Endodermal cell (in vitro differentiated cells): ENCODE measurements at regions not wholly inside any gene's neighbourhood (a gene's known extent, or its start where the extent isn't known, plus 50 kb on each side); places are given as distances from the start of the nearest gene placed in this dataset.

Source experiments
- DNase-seq: peaks from one replicate; pipeline ENCODE4 v3.0.0-alpha.2; 2017
- H3K27ac ChIP-seq: 2 replicates; pipeline ENCODE4 v1.5.1; 2013; ENCODE audit warnings: mild to moderate bottlenecking, low read depth, low read length, moderate library complexity
- H3K27me3 ChIP-seq: 2 replicates; pipeline ENCODE4 v1.6.1; 2013; ENCODE audit warnings: mild to moderate bottlenecking, low read length, moderate library complexity; ENCODE audit not compliant: insufficient read depth, control insufficient read depth, poor library complexity, severe bottlenecking
- H3K36me3 ChIP-seq: 2 replicates; pipeline ENCODE4 v1.7.0; 2013; ENCODE audit warnings: mild to moderate bottlenecking, low read length, moderate library complexity; ENCODE audit not compliant: control insufficient read depth, insufficient read depth
- H3K4me1 ChIP-seq: one replicate; pipeline ENCODE4 v1.7.0; 2013; ENCODE audit warnings: low read length; ENCODE audit not compliant: control insufficient read depth, insufficient read depth
- H3K4me3 ChIP-seq: 2 replicates; pipeline ENCODE4 v1.5.1; 2013; ENCODE audit warnings: mild to moderate bottlenecking, low read length, moderate library complexity
- H3K9ac ChIP-seq: 2 replicates; pipeline ENCODE4 v1.6.1; 2013; ENCODE audit warnings: mild to moderate bottlenecking, low read length, moderate library complexity; ENCODE audit not compliant: poor library complexity, severe bottlenecking; ENCODE audit errors: extremely low read depth
- H3K9me3 ChIP-seq: 2 replicates; pipeline ENCODE4 v1.6.1; 2013; ENCODE audit warnings: mild to moderate bottlenecking, low read length, moderate library complexity; ENCODE audit not compliant: control insufficient read depth
- H3K27ac Mint-ChIP-seq: 2 replicates; pipeline ENCODE4 v1.8.0; 2020; ENCODE audit warnings: mixed read lengths
- H3K27me3 Mint-ChIP-seq: 2 replicates; pipeline ENCODE4 v1.8.0; 2021; ENCODE audit warnings: mild to moderate bottlenecking, mixed read lengths; ENCODE audit not compliant: insufficient read depth
- H3K36me3 Mint-ChIP-seq: 2 replicates; pipeline ENCODE4 v1.8.0; 2020; ENCODE audit warnings: low read depth, mixed read lengths
- H3K4me1 Mint-ChIP-seq: 2 replicates; pipeline ENCODE4 v1.8.0; 2020; ENCODE audit warnings: mixed read lengths
- H3K4me3 Mint-ChIP-seq: 2 replicates; pipeline ENCODE4 v1.8.0; 2020; ENCODE audit warnings: mild to moderate bottlenecking, moderate library complexity, mixed read lengths
- H3K9me3 Mint-ChIP-seq: 2 replicates; pipeline ENCODE4 v1.8.0; 2020; ENCODE audit warnings: mild to moderate bottlenecking, mixed read lengths
- WGBS, 2 experiments: methylation state at CpG; one replicate each; pipeline versions ENCODE4 v1.1.5 to v1.1.7; 2013; ENCODE audit warnings: missing lambda C conversion rate in 2 of 2, mixed read lengths in 1 of 2; ENCODE audit not compliant: insufficient coverage in 1 of 2, insufficient read length in 1 of 2; 5-methylcytosine and 5-hydroxymethylcytosine counted together
- TF ChIP-seq, protein P1 (sequence below): fragments of 200-600 bp; sonication (generic); conservative IDR thresholded peaks from 2 replicates; pipeline ENCODE4 v1.5.0; 2021; ENCODE audit warnings: antibody characterized with exemption, mild to moderate bottlenecking

DNA sequence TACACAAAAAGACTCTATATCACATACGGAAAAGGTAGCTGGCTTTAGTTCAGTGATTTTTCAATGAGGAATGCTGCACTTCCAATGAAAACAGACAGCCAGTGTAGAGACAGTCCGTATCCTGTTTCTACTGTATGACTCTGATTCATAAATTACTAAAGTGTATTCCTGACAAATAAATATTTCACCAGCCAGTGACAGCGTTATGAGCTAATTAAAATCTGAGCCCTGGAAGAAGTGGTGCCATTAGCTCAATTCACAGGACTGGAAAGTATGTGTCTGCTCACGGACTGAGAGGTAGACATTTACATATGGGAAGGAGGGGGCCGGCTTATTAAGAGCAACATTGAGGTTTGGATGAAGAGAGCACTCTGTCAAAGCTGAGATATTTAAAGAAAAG, 207.9 kb upstream of the RBFOX1 start:
- Histone ChIP-seq H3K4me1 (no peaks in the 10 kb centered on the region), H3K9ac (no peak overlapping the region), H3K9me3 (no peaks in the 10 kb centered on the region), H3K36me3 (no peaks in the 10 kb centered on the region), H3K4me3 (no peak overlapping the region), H3K27ac (no peak overlapping the region), H3K27me3 (peaks cover 10% of the 10 kb centered on the region)
- Mint-ChIP-seq H3K27me3 (peaks cover 32% of the 10 kb centered on the region), H3K9me3 (no peaks in the 10 kb centered on the region), H3K27ac (no peak overlapping the region), H3K36me3 (no peaks in the 10 kb centered on the region), H3K4me3 (no peak overlapping the region), H3K4me1 (no peaks in the 10 kb centered on the region)
- TF ChIP-seq, protein P1, sequence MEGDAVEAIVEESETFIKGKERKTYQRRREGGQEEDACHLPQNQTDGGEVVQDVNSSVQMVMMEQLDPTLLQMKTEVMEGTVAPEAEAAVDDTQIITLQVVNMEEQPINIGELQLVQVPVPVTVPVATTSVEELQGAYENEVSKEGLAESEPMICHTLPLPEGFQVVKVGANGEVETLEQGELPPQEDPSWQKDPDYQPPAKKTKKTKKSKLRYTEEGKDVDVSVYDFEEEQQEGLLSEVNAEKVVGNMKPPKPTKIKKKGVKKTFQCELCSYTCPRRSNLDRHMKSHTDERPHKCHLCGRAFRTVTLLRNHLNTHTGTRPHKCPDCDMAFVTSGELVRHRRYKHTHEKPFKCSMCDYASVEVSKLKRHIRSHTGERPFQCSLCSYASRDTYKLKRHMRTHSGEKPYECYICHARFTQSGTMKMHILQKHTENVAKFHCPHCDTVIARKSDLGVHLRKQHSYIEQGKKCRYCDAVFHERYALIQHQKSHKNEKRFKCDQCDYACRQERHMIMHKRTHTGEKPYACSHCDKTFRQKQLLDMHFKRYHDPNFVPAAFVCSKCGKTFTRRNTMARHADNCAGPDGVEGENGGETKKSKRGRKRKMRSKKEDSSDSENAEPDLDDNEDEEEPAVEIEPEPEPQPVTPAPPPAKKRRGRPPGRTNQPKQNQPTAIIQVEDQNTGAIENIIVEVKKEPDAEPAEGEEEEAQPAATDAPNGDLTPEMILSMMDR, result no peak
- no peak for DNase-seq
- 69 to 74% methylated on average over 3 to 5 of the region's 5 CpGs for WGBS, 2 experiments

DNA sequence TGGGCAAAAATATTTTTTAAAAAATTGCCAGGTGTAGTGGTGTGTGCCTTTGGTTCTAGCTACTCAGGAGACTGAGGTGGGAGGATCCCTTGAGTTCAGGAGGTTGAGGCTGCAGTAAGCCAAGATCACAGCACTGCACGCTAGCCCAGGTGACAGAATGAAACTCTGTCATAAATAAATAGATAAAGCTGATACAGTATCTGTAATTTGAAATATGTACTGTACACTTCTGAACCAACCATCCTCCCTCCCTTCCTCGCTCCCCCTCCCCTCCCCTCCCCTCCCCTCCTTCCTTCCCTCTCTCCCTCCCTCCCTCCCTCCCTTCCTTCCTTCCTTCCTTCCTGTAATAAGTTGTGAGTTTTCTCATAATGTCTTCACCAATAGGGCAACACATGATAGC, 208.4 kb upstream of the RBFOX1 start:
- TF ChIP-seq, protein P1, result no peak
- H3K9ac ChIP-seq, result no peak overlapping the region
- Mint-ChIP-seq H3K4me3 (no peak overlapping the region), H3K9me3 (no peaks in the 10 kb centered on the region), H3K27me3 (peaks cover 34% of the 10 kb centered on the region), H3K36me3 (no peaks in the 10 kb centered on the region), H3K4me1 (no peaks in the 10 kb centered on the region), H3K27ac (no peak overlapping the region)
- no peak overlapping the region for H3K4me3 ChIP-seq
- no peaks in the 10 kb centered on the region for H3K36me3 ChIP-seq
- H3K27me3 ChIP-seq, result peaks cover 10% of the 10 kb centered on the region
- WGBS, 2 experiments, result 90% methylated on average over 1 of the region's 2 CpGs; no CpG with 5 or more reads in 1 of the 2 experiments
- H3K27ac ChIP-seq, result no peak overlapping the region
- H3K9me3 ChIP-seq, result no peaks in the 10 kb centered on the region
- H3K4me1 ChIP-seq, result no peaks in the 10 kb centered on the region
- DNase-seq, result no peak

DNA sequence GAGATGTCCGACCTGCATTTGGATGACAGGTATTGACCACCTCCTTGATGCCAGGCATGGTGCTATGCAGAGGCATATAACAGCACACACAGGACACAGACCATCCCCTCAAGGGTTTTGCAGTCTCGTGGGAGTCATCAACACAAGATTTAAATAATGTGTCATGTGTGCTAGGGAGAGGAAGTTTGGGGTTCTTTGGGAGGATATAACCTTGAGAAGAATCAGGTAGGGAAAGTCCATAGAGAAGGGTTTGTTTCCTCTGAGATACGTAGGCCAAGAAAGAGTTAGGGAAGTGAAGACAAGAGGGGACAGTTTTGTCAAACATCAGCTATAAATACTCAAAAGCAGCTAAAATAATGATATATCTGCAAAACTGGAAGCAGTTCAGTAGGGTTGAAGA, 215.9 kb upstream of the RBFOX1 start:
- no peak overlapping the region for H3K4me3 Mint-ChIP-seq
- H3K9me3 Mint-ChIP-seq, result no peaks in the 10 kb centered on the region
- Histone ChIP-seq H3K9me3 (no peaks in the 10 kb centered on the region), H3K9ac (no peak overlapping the region), H3K4me3 (no peak overlapping the region), H3K4me1 (no peaks in the 10 kb centered on the region), H3K27ac (no peak overlapping the region), H3K36me3 (no peaks in the 10 kb centered on the region), H3K27me3 (peaks cover 68% of the 10 kb centered on the region)
- no peaks in the 10 kb centered on the region for H3K36me3 Mint-ChIP-seq
- DNase-seq, result no peak
- peaks cover 15% of the 10 kb centered on the region for H3K4me1 Mint-ChIP-seq
- H3K27me3 Mint-ChIP-seq, result peaks cover 48% of the 10 kb centered on the region
- WGBS, 2 experiments, result 64 to 96% methylated on average over 2 to 3 of the region's 3 CpGs
- H3K27ac Mint-ChIP-seq, result no peak overlapping the region
- TF ChIP-seq, protein P1, result no peak
